Stomach smooth muscle (tissue), 2 donors: ENCODE measurements at regions not wholly inside any gene's neighbourhood (a gene's known extent, or its start where the extent isn't known, plus 50 kb on each side); places are given as distances from the start of the nearest gene placed in this dataset.
"Not testable (repeated sequence)": the region's sequence is repeated elsewhere in the genome, so short reads cannot be mapped to it uniquely, and the experiment has no call there.

Source experiments
- H3K27ac ChIP-seq: one replicate; pipeline ENCODE4 v1.7.0; 2013; ENCODE audit warnings: mild to moderate bottlenecking, low read length, inconsistent platforms
- H3K27me3 ChIP-seq, 2 donors: one replicate each; pipeline ENCODE4 v1.7.0; 2013; ENCODE audit warnings: low read length in 2 of 2; ENCODE audit not compliant: insufficient read depth in 2 of 2, control insufficient read depth in 1 of 2
- H3K36me3 ChIP-seq, 2 donors: one replicate each; pipeline ENCODE4 v1.7.0; 2013; ENCODE audit warnings: low read length in 2 of 2; ENCODE audit not compliant: control insufficient read depth in 2 of 2, insufficient read depth in 2 of 2
- H3K4me1 ChIP-seq: one replicate; pipeline ENCODE4 v1.7.0; 2013; ENCODE audit warnings: low read length; ENCODE audit not compliant: control insufficient read depth, insufficient read depth
- H3K4me3 ChIP-seq, 2 donors: one replicate each; pipeline ENCODE4 v1.7.0; 2013; ENCODE audit warnings: low read length in 2 of 2
- H3K9ac ChIP-seq, 2 donors: one replicate each; pipeline ENCODE4 v1.7.0; 2013; ENCODE audit warnings: low read length in 2 of 2, mild to moderate bottlenecking in 1 of 2
- H3K9me3 ChIP-seq, 2 donors: one replicate each; pipeline ENCODE4 v1.7.0; 2013; ENCODE audit warnings: low read length in 2 of 2; ENCODE audit not compliant: control insufficient read depth in 2 of 2
- donor health status: healthy.
- donor health status: Pancreatic carcinoma.

- no peak overlapping the region for H3K9ac ChIP-seq
- H3K27ac ChIP-seq, result no peak overlapping the region
- peaks cover 13% of the 10 kb centered on the region for H3K4me1 ChIP-seq
- H3K9me3 ChIP-seq, result no peaks in the 10 kb centered on the region
- H3K36me3 ChIP-seq, result no peaks in the 10 kb centered on the region
- no peaks in the 10 kb centered on the region for H3K27me3 ChIP-seq
- no peak overlapping the region for H3K4me3 ChIP-seq
Observed at GRCh38 chr9:96115836-96116235, 186.1 kb downstream of the HSD17B3 start.

- Histone ChIP-seq H3K9ac (no peak overlapping the region), H3K36me3 (no peaks in the 10 kb centered on the region), H3K9me3 (no peaks in the 10 kb centered on the region), H3K4me3 (no peak overlapping the region), H3K4me1 (peaks cover 20% of the 10 kb centered on the region), H3K27me3 (no peaks in the 10 kb centered on the region), H3K27ac (no peak overlapping the region)
Observed at GRCh38 chr9:96113032-96113431, 188.9 kb downstream of the HSD17B3 start.

- Histone ChIP-seq H3K4me3 (no peak overlapping the region), H3K27ac (no peak overlapping the region), H3K4me1 (peaks cover 7% of the 10 kb centered on the region), H3K9ac (no peak overlapping the region), H3K36me3 (no peaks in the 10 kb centered on the region), H3K9me3 (no peaks in the 10 kb centered on the region), H3K27me3 (no peaks in the 10 kb centered on the region)
Observed at GRCh38 chr9:96109680-96110351, 192.2 kb downstream of the HSD17B3 start.

DNA sequence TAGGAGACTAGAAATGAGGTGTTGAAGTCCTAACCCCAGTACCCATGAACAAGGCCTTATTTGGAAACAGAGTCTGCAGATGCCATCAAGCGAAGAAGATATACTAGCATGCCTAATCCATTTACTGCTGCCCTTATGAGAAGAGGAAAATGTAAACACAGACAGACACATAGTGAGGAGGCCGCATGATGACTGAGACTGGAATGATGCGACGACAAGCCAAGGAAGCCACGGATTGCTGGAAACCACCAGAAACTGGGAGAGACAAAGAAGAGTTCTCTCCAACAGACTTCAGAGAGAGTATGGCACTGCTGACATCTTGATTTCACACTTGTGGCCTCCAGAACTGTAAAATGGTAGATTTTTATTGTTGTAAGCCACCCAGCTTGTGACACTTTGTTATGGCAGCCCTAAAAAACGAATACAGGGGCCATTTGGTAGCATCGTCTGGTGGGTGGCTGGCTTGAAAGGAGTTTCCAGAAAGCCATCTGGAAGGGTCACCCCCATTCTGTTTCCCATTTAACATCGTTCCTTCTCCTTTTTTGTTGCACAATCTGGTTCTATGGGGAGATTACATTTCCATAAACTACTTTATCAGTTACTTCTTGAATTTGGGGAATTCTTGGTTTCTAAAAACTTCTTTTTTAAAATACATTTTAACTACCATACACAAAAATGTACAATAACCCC lies 193.1 kb downstream of the HSD17B3 start:
- no peak overlapping the region for H3K27ac ChIP-seq
- H3K9ac ChIP-seq, result no peak overlapping the region
- H3K36me3 ChIP-seq, result no peaks in the 10 kb centered on the region
- H3K4me1 ChIP-seq, result peaks cover 7% of the 10 kb centered on the region
- H3K9me3 ChIP-seq, result no peaks in the 10 kb centered on the region
- no peaks in the 10 kb centered on the region for H3K27me3 ChIP-seq
- H3K4me3 ChIP-seq, result no peak overlapping the region

GRCh38 chr9:96107436-96107835 lies 194.5 kb downstream of the HSD17B3 start:
- H3K4me1 ChIP-seq, result peaks cover 7% of the 10 kb centered on the region
- H3K27ac ChIP-seq, result no peak overlapping the region
- H3K4me3 ChIP-seq, result no peak overlapping the region
- no peaks in the 10 kb centered on the region for H3K9me3 ChIP-seq
- no peaks in the 10 kb centered on the region for H3K27me3 ChIP-seq
- no peak overlapping the region for H3K9ac ChIP-seq
- H3K36me3 ChIP-seq, result no peaks in the 10 kb centered on the region

- H3K4me3 ChIP-seq, result no peak overlapping the region
- H3K9ac ChIP-seq, result no peak overlapping the region
- no peaks in the 10 kb centered on the region for H3K9me3 ChIP-seq
- H3K27ac ChIP-seq, result no peak overlapping the region
- no peaks in the 10 kb centered on the region for H3K27me3 ChIP-seq
- no peaks in the 10 kb centered on the region for H3K4me1 ChIP-seq
- H3K36me3 ChIP-seq, result no peaks in the 10 kb centered on the region
Observed at GRCh38 chr9:96100385-96101300, 201.3 kb downstream of the HSD17B3 start.

- not testable (repeated sequence) for H3K4me3 ChIP-seq, H3K4me1 ChIP-seq, H3K36me3 ChIP-seq, H3K27ac ChIP-seq, H3K9ac ChIP-seq, H3K9me3 ChIP-seq, H3K27me3 ChIP-seq
Observed at GRCh38 chr9:96090630-96091029, 211.3 kb downstream of the HSD17B3 start.

DNA sequence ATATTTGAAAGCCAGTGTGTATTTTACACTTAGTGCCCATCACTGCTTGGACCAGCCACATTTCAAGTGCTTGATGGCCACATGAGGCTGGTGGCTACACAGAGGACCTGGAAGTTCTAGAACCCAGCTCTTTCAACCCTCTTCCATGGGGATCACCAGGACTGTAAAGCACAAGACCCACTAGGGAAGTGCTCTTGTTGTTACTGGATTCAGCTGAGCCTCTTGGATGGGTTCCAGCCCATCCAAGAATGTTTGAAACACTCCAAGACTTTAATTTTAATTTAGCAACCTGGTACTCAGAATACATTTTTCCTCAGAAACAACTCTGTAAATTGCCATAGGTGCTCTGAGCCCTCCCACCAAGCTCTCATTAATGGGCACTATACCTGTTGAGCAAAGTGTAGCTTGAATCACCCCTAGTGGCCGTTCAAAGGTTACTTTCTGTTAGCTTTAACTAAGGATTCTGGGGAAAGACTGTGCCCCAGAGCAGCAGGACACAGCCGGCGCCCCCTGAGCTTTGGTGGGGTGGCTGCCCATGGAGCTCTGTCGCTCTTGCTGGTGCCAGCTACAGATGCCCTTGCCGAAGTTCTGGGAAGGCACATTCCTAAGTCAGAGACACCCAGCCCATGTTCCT lies 212.4 kb downstream of the HSD17B3 start:
- Histone ChIP-seq H3K4me3 (no peak overlapping the region), H3K9me3 (no peaks in the 10 kb centered on the region), H3K27ac (no peak overlapping the region), H3K9ac (no peak overlapping the region), H3K27me3 (no peaks in the 10 kb centered on the region), H3K36me3 (no peaks in the 10 kb centered on the region), H3K4me1 (no peaks in the 10 kb centered on the region)

DNA sequence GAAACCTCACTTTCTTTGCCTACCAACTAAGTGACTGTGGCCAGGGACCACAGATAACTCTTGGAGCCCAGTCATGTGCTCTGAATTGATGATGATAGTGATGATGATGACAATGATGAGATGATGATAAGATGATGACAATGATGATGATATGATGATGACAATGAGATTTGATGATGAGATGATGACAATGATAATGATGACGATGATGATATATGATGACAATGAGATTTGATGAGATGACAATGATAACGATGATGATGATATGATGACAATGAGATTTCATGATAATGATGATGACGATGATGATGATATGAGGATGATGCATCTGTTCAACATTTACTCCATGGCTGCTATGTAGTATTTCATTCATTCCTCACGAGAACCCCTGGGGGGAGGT lies 213.0 kb downstream of the ERCC6L2 start:
- no peak overlapping the region for H3K4me3 ChIP-seq
- H3K4me1 ChIP-seq, result no peaks in the 10 kb centered on the region
- H3K9me3 ChIP-seq, result no peaks in the 10 kb centered on the region
- no peaks in the 10 kb centered on the region for H3K36me3 ChIP-seq
- H3K9ac ChIP-seq, result no peak overlapping the region
- no peaks in the 10 kb centered on the region for H3K27me3 ChIP-seq
- no peak overlapping the region for H3K27ac ChIP-seq

DNA sequence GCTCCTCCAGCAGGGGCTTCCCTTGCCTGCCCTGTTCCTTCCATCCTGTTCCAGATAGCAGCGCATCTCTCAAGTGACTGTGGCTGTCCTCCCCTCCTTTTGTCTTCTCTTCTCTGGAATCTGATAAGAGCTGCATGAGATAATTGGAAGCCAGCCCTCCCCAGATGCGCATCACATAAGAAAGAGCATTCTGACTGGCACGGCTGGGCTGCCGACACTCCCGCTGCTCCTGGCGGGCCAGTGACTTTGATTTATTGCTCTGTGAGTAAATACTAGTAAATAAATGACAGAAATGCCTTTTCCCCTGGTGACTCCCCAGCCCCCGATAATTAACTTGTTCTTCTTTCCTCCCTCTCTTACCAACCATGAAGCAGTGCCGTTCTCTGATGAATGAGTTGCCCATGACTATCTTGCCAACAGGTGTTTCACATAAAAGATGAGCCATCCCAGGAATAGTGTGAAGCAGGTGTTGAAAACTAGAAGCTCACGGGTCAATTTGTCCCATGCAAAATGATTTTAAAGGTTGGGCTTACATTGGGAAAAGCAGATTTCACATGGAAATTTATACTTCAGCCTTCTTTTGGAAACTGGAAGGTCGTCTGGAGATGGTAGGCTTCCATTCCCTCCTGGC lies 212.3 kb downstream of the ERCC6L2 start:
- no peaks in the 10 kb centered on the region for H3K36me3 ChIP-seq
- H3K9me3 ChIP-seq, result no peaks in the 10 kb centered on the region
- H3K27ac ChIP-seq, result no peak overlapping the region
- no peaks in the 10 kb centered on the region for H3K27me3 ChIP-seq
- no peak overlapping the region for H3K4me3 ChIP-seq
- no peak overlapping the region for H3K9ac ChIP-seq
- no peaks in the 10 kb centered on the region for H3K4me1 ChIP-seq
